Right cardiac atrium (tissue), 5 donors: ENCODE measurements at regions not wholly inside any gene's neighbourhood (a gene's known extent, or its start where the extent isn't known, plus 50 kb on each side); places are given as distances from the start of the nearest gene placed in this dataset.

Source experiments
- ATAC-seq, 2 donors: fragments of 200-7000 bp; cut with Tn5 transposase; one replicate each; pipeline versions ENCODE4 v1.8.0 to v1.9.1; 2020; ENCODE audit warnings: moderate library complexity in 2 of 2, mild to moderate bottlenecking in 1 of 2
- DNase-seq, 3 donors: peaks; one replicate each; pipeline ENCODE4 v3.0.0-alpha.2; 2020
- H3K27ac ChIP-seq: one replicate; pipeline ENCODE4 v1.5.1; 2013; ENCODE audit warnings: mild to moderate bottlenecking, low read length, control low read depth, moderate library complexity
- H3K27me3 ChIP-seq: one replicate; pipeline ENCODE4 v1.6.1; 2013; ENCODE audit not compliant: control insufficient read depth, insufficient read depth
- H3K4me1 ChIP-seq: one replicate; pipeline ENCODE4 v1.6.1; 2013; ENCODE audit warnings: low read length; ENCODE audit not compliant: control insufficient read depth, insufficient read depth
- H3K4me3 ChIP-seq: one replicate; pipeline ENCODE4 v1.5.1; 2013; ENCODE audit warnings: low read length, control low read depth
- H3K9me3 ChIP-seq: one replicate; pipeline ENCODE4 v1.6.1; 2013; ENCODE audit warnings: low read length; ENCODE audit not compliant: control insufficient read depth
- WGBS: extraction: QIAGEN DNeasy Blood & Tissue Kit; methylation state at CpG from one replicate; pipeline ENCODE4 v1.1.7; 2013; 5-methylcytosine and 5-hydroxymethylcytosine counted together
- intact Hi-C, 4 donors: fragments of 100-400 bp; cut with DNase I; formaldehyde crosslinking; loops; one replicate each; pipeline versions ENCODE4 v1.11.0 to v1.14.0; 2022 to 2023
- donor health status: healthy with polysubstance abuse.
- donor health status: DM: no; HTN: yes; CAD: no.
- donor health status: DM: no; HTN: no; CAD: no.
- donor health status: DM: no; HTN: yes; CAD: no; lungs with severe emphysema.
- donor health status: DM: yes; HTN: yes; CAD: no.

GRCh38 chr11:39810358-39810757 is 1649.1 kb downstream of the LRRC4C start:
- intact Hi-C loops: no loop called here
- 33% methylated on average over 4 of the region's 4 CpGs for whole genome bisulfite sequencing
- Histone ChIP-seq H3K4me3 (no peak overlapping the region), H3K9me3 (no peaks in the 10 kb centered on the region), H3K27ac (no peak overlapping the region), H3K27me3 (no peaks in the 10 kb centered on the region), H3K4me1 (no peaks in the 10 kb centered on the region)
- DNase-seq: no peak
- no peak for ATAC-seq

GRCh38 chr11:39809833-39810232 is 1649.6 kb downstream of the LRRC4C start:
- H3K4me1 ChIP-seq: no peaks in the 10 kb centered on the region
- H3K27ac ChIP-seq: no peak overlapping the region
- no peak overlapping the region for H3K4me3 ChIP-seq
- intact Hi-C loops: no loop called here
- DNase-seq (no peak), ATAC-seq (no peak)
- WGBS: 51% methylated on average over 1 of the region's 1 CpG
- H3K9me3 ChIP-seq: no peaks in the 10 kb centered on the region
- no peaks in the 10 kb centered on the region for H3K27me3 ChIP-seq

GRCh38 chr11:39807904-39808303 is 1651.5 kb downstream of the LRRC4C start:
- no peak for ATAC-seq
- intact Hi-C loops: no loop called here
- H3K4me1 ChIP-seq: no peaks in the 10 kb centered on the region
- H3K9me3 ChIP-seq: no peaks in the 10 kb centered on the region
- H3K27ac ChIP-seq: no peak overlapping the region
- DNase-seq: no peak
- WGBS: 69% methylated on average over 1 of the region's 1 CpG
- no peaks in the 10 kb centered on the region for H3K27me3 ChIP-seq
- H3K4me3 ChIP-seq: no peak overlapping the region

GRCh38 chr11:39806652-39807051 is 1652.8 kb downstream of the LRRC4C start:
- Histone ChIP-seq H3K9me3 (no peaks in the 10 kb centered on the region), H3K27ac (no peak overlapping the region), H3K4me3 (no peak overlapping the region), H3K27me3 (no peaks in the 10 kb centered on the region), H3K4me1 (no peaks in the 10 kb centered on the region)
- WGBS: 70% methylated on average over 1 of the region's 1 CpG
- DNase-seq (no peak), ATAC-seq (no peak)
- intact Hi-C loops: no loop called here

GRCh38 chr11:39804271-39804670 is 1655.2 kb downstream of the LRRC4C start:
- no peaks in the 10 kb centered on the region for H3K9me3 ChIP-seq
- ATAC-seq (no peak), DNase-seq (no peak)
- no peaks in the 10 kb centered on the region for H3K4me1 ChIP-seq
- no peak overlapping the region for H3K4me3 ChIP-seq
- H3K27me3 ChIP-seq: no peaks in the 10 kb centered on the region
- no peak overlapping the region for H3K27ac ChIP-seq
- intact Hi-C loops: no loop called here

GRCh38 chr11:39786682-39787081 is 1672.8 kb downstream of the LRRC4C start:
- ATAC-seq: no peak
- Histone ChIP-seq H3K9me3 (no peaks in the 10 kb centered on the region), H3K4me3 (no peak overlapping the region), H3K4me1 (no peaks in the 10 kb centered on the region), H3K27me3 (no peaks in the 10 kb centered on the region), H3K27ac (no peak overlapping the region)
- DNase-seq: peak in 2 of 3 donors; percentile 17 to 39
- intact Hi-C loops: no loop called here
- WGBS: 96% methylated on average over 8 of the region's 8 CpGs

- Histone ChIP-seq H3K27me3 (no peaks in the 10 kb centered on the region), H3K4me1 (no peaks in the 10 kb centered on the region), H3K9me3 (no peaks in the 10 kb centered on the region), H3K4me3 (no peak overlapping the region), H3K27ac (no peak overlapping the region)
- peak in 2 of 3 donors; percentile 20 to 22 for DNase-seq
- intact Hi-C loops: no loop called here
- no peak for ATAC-seq
- 91% methylated on average over 9 of the region's 9 CpGs for WGBS
These were observed 1673.2 kb downstream of the LRRC4C start for GRCh38 chr11:39786281-39786680.

GRCh38 chr11:39784873-39785272 is 1674.6 kb downstream of the LRRC4C start:
- Histone ChIP-seq H3K4me1 (no peaks in the 10 kb centered on the region), H3K27me3 (no peaks in the 10 kb centered on the region), H3K9me3 (no peaks in the 10 kb centered on the region), H3K4me3 (no peak overlapping the region), H3K27ac (no peak overlapping the region)
- ATAC-seq: no peak
- intact Hi-C loops: no loop called here
- DNase-seq: peak in 1 of 3 donors; percentile 14
- WGBS: 91% methylated on average over 5 of the region's 5 CpGs

GRCh38 chr11:39780131-39780530 is 1679.3 kb downstream of the LRRC4C start:
- 42% methylated on average over 3 of the region's 3 CpGs for WGBS
- H3K27me3 ChIP-seq: no peaks in the 10 kb centered on the region
- ATAC-seq (no peak), DNase-seq (no peak)
- intact Hi-C loops: no loop called here
- no peaks in the 10 kb centered on the region for H3K9me3 ChIP-seq
- no peaks in the 10 kb centered on the region for H3K4me1 ChIP-seq
- no peak overlapping the region for H3K27ac ChIP-seq
- no peak overlapping the region for H3K4me3 ChIP-seq

GRCh38 chr11:39777035-39777434 is 1682.4 kb downstream of the LRRC4C start:
- no peak overlapping the region for H3K4me3 ChIP-seq
- no peaks in the 10 kb centered on the region for H3K9me3 ChIP-seq
- intact Hi-C loops: no loop called here
- ATAC-seq: no peak
- no peak for DNase-seq
- H3K4me1 ChIP-seq: no peaks in the 10 kb centered on the region
- WGBS: 53% methylated on average over 3 of the region's 3 CpGs
- H3K27me3 ChIP-seq: no peaks in the 10 kb centered on the region
- H3K27ac ChIP-seq: no peak overlapping the region

GRCh38 chr11:39772525-39773137 is 1686.8 kb downstream of the LRRC4C start:
- Histone ChIP-seq H3K4me3 (no peak overlapping the region), H3K4me1 (no peaks in the 10 kb centered on the region), H3K9me3 (no peaks in the 10 kb centered on the region), H3K27ac (no peak overlapping the region), H3K27me3 (no peaks in the 10 kb centered on the region)
- no peak for ATAC-seq
- intact Hi-C loops: no loop called here
- WGBS: 86% methylated on average over 1 of the region's 1 CpG
- DNase-seq: no peak

- Histone ChIP-seq H3K9me3 (no peaks in the 10 kb centered on the region), H3K4me1 (no peaks in the 10 kb centered on the region), H3K27ac (no peak overlapping the region), H3K4me3 (no peak overlapping the region), H3K27me3 (no peaks in the 10 kb centered on the region)
- whole genome bisulfite sequencing: 57% methylated on average over 1 of the region's 1 CpG
- intact Hi-C loops: no loop called here
- DNase-seq (no peak), ATAC-seq (no peak)
These were observed 1691.2 kb downstream of the LRRC4C start for GRCh38 chr11:39768214-39768613.
